HG03066 (cell line): ENCODE measurements at regions not wholly inside any gene's neighbourhood (a gene's known extent, or its start where the extent isn't known, plus 50 kb on each side); places are given as distances from the start of the nearest gene placed in this dataset.
"Not testable (repeated sequence)": the region's sequence is repeated elsewhere in the genome, so short reads cannot be mapped to it uniquely, and the experiment has no call there.

ENCODE experiments used
- ATAC-seq: cut with Tn5 transposase; IDR thresholded peaks from one replicate; pipeline ENCODE4 v1.9.1; 2021; ENCODE audit warnings: low read depth; ENCODE audit not compliant: unreplicated experiment

- ATAC-seq, result no peak
These were observed 148.7 kb upstream of the JARID2 start for GRCh38 chr6:15096894-15097837.

DNA sequence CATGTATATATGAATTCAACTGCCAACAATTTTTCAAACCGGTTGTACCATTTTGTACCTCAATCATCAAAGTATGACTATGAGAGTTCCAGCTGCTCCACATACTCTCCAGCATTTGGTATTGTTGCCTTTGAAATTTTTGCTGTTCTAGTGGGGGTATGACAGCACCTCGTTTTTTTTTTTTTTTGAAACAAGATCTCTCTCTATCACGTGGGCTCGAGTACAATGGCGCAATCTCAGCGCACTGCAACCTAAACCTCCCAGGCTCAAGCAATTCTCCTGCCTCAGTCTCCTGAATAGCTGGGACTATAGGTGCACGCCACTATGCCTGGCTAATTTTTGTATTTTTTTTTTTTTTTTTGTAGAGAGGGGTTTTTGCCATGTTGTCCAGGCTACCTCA, 144.7 kb upstream of the JARID2 start:
- ATAC-seq, result no peak

- no peak for ATAC-seq
These were observed 143.6 kb upstream of the JARID2 start for GRCh38 chr6:15102241-15102640.

DNA sequence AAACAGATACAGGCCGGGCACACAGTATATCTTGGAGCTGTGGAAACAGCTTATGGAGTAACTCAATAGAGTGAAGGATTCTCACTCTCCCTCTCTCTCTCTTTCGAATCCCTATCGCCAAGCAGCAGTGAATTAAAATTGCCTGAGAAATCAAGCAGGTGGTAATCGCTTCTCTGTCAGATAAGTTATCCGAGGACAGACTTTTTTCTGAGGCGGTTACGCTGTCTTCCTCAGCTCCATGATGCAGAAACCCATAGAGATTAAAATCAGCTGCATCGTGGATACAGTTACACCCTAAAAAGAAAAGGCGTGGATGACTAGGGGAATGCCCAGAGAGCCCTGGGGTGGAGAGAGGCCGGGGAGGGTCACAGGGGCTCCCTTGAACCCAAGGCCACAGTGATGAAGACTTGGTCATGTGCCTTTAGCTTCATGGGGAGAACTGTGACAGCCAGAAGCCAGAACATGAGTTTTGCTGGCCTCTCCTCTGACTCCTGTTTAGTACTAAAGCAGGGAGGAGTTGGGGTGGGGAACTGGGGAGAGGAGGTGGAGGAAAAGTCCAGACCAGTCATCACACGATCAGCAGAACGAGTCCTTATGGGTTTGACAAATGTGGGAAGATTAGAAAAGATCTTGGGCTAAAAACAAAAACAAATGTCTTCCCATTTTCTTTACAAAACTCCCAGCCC, 138.8 kb upstream of the JARID2 start:
- no peak for ATAC-seq

- ATAC-seq, result no peak
These were observed 138.1 kb upstream of the JARID2 start for GRCh38 chr6:15107644-15108382.

DNA sequence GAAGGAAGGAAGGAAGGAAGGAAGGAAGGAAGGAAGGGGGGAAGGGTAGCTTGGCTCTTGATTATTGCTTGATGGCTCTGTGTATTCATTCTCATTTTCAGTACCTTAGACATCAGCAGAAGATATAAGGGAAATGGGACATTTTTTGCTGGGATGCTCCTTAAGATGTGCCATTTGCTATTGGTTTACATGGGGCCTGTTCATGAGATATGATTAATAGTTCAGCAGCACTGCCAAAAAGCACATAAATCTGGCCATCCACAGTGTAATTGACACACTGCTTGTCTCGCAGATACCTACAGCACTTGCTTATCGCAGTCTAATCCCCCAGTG, 137.5 kb upstream of the JARID2 start:
- ATAC-seq, result no peak

- ATAC-seq, result no peak
These were observed 136.4 kb upstream of the JARID2 start for GRCh38 chr6:15109338-15110090.

- ATAC-seq, result no peak
These were observed 135.0 kb upstream of the JARID2 start for GRCh38 chr6:15110726-15111354.

DNA sequence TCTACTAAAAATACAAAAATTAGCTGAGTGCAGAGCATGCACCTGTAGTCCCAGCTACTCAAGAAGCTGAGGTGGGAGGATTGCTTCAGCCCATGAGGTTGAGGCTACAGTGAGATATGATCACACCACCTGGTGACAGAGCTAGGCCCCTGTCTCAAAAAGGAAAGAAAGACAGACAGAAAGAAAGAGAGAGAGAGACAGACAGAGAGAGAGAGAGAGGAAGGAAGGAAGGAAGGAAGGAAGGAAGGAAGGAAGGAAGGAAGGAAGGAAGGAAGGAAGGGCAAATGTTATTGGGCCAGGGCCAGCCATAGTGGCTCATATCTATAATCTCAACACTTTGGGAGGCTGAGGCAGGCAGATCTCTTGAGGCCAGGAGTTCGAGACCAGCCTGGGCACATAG, 134.3 kb upstream of the JARID2 start:
- ATAC-seq, result not testable (repeated sequence)

- ATAC-seq, result no peak
These were observed 132.3 kb upstream of the JARID2 start for GRCh38 chr6:15113587-15113986.

DNA sequence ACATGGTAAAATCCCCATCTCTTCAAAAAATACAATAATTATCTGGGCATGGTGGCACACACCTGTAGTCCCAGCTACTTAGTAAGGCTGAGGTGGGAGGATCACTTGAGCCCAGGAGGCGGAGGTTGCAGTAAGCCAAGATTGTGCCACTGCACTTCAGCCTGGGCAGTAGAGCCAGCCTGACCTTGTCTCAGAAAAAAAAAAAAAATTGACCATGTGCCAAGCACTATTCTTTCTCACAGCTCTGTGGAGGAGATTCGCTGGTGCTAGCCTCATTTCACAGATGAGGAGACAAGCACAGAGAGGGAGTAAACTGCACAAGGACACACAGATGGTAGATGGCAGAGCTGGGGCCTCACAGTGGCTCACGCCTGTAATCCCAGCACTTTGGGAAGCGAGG, 131.8 kb upstream of the JARID2 start:
- no peak for ATAC-seq

DNA sequence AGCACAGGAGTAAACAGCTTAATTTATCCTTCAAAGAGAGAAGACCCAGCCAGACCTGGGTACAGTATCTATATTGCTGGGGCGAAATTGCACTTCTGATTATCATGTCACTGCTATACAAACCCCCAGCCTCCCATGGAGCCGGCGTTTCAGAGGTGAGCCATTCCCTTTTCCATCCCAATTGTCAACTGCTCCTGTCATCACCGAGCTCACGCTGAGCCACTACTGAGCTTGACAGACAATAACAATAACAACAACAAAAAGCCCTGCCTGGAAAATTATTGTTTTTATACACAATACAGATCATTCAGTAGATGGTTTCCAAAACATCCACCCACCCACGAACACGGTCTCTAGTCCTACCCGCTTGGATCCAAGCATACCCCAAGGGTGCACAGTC, 129.0 kb upstream of the JARID2 start:
- ATAC-seq, result no peak

- ATAC-seq, result no peak
These were observed 124.4 kb upstream of the JARID2 start for GRCh38 chr6:15121443-15121842.

DNA sequence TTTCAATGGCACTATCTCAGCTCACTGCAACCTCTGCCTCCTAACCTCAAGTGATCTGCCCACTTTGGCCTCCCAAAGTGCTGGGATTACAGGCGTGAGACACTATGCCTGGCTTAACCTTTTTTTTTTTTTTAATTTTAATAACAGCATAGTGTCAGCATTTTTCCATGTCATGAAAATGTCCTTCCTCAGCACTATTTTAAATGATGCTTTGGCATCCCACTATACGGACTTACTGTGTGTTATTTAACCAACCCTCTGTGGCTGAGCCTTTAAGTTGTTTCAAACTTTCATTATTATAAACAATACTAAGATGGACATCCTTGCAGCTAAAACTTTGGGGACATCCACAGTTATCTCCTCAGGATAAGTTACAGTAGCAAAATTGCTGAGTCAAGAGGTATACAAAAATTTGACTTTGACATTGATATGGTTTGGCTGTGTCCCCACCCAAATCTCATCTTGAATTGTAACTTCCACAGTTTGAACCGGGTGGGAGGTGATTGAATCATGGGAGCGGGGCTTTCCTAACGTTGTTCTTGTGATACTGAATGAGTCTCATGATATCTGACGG, 123.8 kb upstream of the JARID2 start:
- ATAC-seq, result no peak

DNA sequence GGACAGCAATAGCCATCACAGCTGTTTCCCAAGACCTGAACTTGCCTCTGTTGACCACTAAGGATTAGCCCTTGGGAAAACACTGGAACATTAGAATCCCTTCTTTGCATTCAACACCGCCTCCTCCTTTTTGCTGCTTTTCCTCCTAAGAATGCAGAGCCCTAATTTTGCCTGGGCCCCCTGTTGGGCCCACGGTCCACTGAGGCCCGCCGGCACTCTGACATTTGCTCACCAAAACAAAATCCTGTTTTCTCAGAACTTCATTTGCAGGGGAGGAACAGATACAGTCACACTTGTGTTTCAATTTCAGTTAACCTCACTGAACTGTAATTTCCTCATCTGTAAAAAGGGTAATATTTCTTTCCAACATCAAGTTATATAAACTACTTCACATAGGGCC, 116.0 kb upstream of the JARID2 start:
- no peak for ATAC-seq

DNA sequence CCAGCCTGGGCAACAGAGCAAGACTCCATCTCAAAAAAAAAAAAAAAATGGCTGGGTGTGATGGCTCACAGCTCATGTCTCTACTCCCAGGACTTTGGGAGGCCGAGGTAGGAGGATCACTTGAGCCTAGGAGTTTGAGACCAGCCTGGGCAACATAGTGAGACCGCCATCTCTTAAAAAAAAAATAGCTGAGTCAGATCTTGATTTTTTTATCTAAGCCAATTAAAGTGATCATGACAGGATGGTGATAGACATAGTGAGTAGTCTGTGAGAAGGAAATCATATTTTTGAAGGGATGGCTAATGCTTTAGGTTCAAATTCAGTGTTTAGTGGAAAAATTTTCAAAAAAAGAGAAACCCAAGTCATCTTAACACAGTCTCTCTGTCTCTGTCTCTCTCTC, 114.6 kb upstream of the JARID2 start:
- ATAC-seq, result no peak

GRCh38 chr6:15131651-15132061, 114.2 kb upstream of the JARID2 start:
- no peak for ATAC-seq

DNA sequence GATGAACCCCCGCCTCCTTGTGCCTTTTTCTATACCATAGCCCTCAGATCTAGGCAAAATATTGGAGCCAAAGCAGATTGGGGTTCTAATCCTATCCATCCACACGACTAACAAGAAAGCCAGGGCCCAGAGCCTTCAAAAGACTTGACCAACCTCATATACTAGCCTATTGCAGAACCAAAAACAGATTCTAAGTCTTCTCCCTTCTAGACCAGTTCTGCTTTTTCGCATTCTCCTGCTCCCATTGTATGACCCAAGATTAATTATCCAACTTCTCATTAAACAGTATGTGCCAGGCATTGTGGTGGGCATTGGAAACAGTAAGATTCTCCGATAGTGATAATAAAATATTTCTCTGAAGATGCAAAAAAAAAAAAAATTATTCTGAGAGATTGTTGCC, 113.7 kb upstream of the JARID2 start:
- ATAC-seq, result no peak

- no peak for ATAC-seq
These were observed 112.8 kb upstream of the JARID2 start for GRCh38 chr6:15132854-15133670.
